IMR-90 (cell line): ENCODE measurements at regions not wholly inside any gene's neighbourhood (a gene's known extent, or its start where the extent isn't known, plus 50 kb on each side); places are given as distances from the start of the nearest gene placed in this dataset.

Source experiments
- ATAC-seq: fragments of 200-7000 bp; cut with Tn5 transposase; 2 replicates; pipeline ENCODE4 v1.9.1; 2020; ENCODE audit warnings: low read depth, mild to moderate bottlenecking, moderate library complexity
- BruUV-seq: library from RNA; stranded (reverse); fragments of 400-500 nt; replicated peaks from 2 replicates; lab custom pipeline; 2021; lab: Mats Ljungman, UMichigan
- CTCF ChIA-PET: fragments of 300-600 bp; formaldehyde crosslinking; extraction: SDS; loops from one replicate; lab custom pipeline; 2021; ENCODE audit warnings: antibody characterized with exemption; lab: Yijun Ruan, JAX
- POLR2A ChIA-PET: fragments of 300-600 bp; sonication (Branson Sonifier 250); formaldehyde crosslinking; loops from one replicate; lab custom pipeline; 2022; ENCODE audit warnings: antibody characterized with exemption; ENCODE audit not compliant: unreplicated experiment; lab: Charles Lee
- DNase-seq: peaks from one replicate; pipeline ENCODE4 v3.0.0; 2013
- H2AFZ ChIP-seq: replicated peaks from 2 replicates; pipeline ENCODE3; 2013; ENCODE audit warnings: low read length, mild to moderate bottlenecking; ENCODE audit not compliant: poor library complexity
- H2AK5ac ChIP-seq: 2 replicates; pipeline ENCODE4 v1.6.1; 2013; ENCODE audit warnings: low read depth, low read length, inconsistent platforms
- H2AK9ac ChIP-seq: replicated peaks from 2 replicates; pipeline ENCODE3; 2013; ENCODE audit warnings: mild to moderate bottlenecking, low read depth, low read length, moderate library complexity; ENCODE audit not compliant: poor library complexity
- H2BK120ac ChIP-seq: 2 replicates; pipeline ENCODE4 v1.6.1; 2013; ENCODE audit warnings: low read depth, low read length, inconsistent platforms
- H2BK15ac ChIP-seq: 3 replicates; pipeline ENCODE4 v1.6.1; 2013; ENCODE audit warnings: low read depth, low read length, inconsistent platforms
- H2BK20ac ChIP-seq: 2 replicates; pipeline ENCODE4 v1.6.1; 2013; ENCODE audit warnings: low read depth, mild to moderate bottlenecking, inconsistent platforms, low read length, moderate library complexity
- H2BK5ac ChIP-seq: 2 replicates; pipeline ENCODE4 v1.6.1; 2013; ENCODE audit warnings: mild to moderate bottlenecking, low read depth, low read length, inconsistent platforms; ENCODE audit not compliant: poor library complexity, severe bottlenecking
- H3K14ac ChIP-seq: replicated peaks from 2 replicates; pipeline ENCODE4 v1.6.1; 2013; ENCODE audit warnings: low read depth, low read length, inconsistent platforms
- H3K18ac ChIP-seq: 2 replicates; pipeline ENCODE4 v1.6.1; 2013; ENCODE audit warnings: low read depth, low read length, control low read depth
- H3K23ac ChIP-seq: 2 replicates; pipeline ENCODE4 v1.6.1; 2013; ENCODE audit warnings: low read depth, low read length, inconsistent platforms
- H3K27ac ChIP-seq: 2 replicates; pipeline ENCODE4 v1.5.1; 2013; ENCODE audit warnings: mild to moderate bottlenecking, control low read depth, low read length; ENCODE audit not compliant: insufficient read depth
- H3K27me3 ChIP-seq: 2 replicates; pipeline ENCODE4 v1.6.1; 2013; ENCODE audit warnings: low read length; ENCODE audit not compliant: control insufficient read depth, insufficient read depth
- H3K36me3 ChIP-seq: 2 replicates; pipeline ENCODE4 v1.6.1; 2013; ENCODE audit warnings: low read length, mixed read lengths; ENCODE audit not compliant: control insufficient read depth, insufficient read depth
- H3K4ac ChIP-seq: 2 replicates; pipeline ENCODE4 v1.6.1; 2013; ENCODE audit warnings: low read depth, low read length, inconsistent platforms
- H3K4me1 ChIP-seq: 2 replicates; pipeline ENCODE4 v1.6.1; 2013; ENCODE audit warnings: low read length, mixed read lengths; ENCODE audit not compliant: control insufficient read depth, insufficient read depth
- H3K4me2 ChIP-seq: 2 replicates; pipeline ENCODE4 v1.6.1; 2013; ENCODE audit warnings: low read depth, mild to moderate bottlenecking, control low read depth, low read length, moderate library complexity
- H3K4me3 ChIP-seq: 2 replicates; pipeline ENCODE4 v1.5.1; 2013; ENCODE audit warnings: low read depth, mild to moderate bottlenecking, control low read depth, low read length, moderate library complexity; ENCODE audit not compliant: insufficient read depth
- H3K56ac ChIP-seq: 2 replicates; pipeline ENCODE4 v1.6.1; 2013; ENCODE audit warnings: low read length, inconsistent platforms; ENCODE audit not compliant: insufficient read depth; ENCODE audit errors: extremely low read depth
- H3K79me1 ChIP-seq, 2 experiments: 2 replicates each; pipeline ENCODE4 v1.6.1; 2013; ENCODE audit warnings: low read length in 2 of 2, inconsistent platforms in 1 of 2, low read depth in 1 of 2
- H3K9ac ChIP-seq: 2 replicates; pipeline ENCODE4 v1.6.1; 2013; ENCODE audit warnings: low read depth, low read length, control low read depth
- H3K9me1 ChIP-seq: 2 replicates; pipeline ENCODE4 v1.6.1; 2013; ENCODE audit warnings: low read length, inconsistent platforms; ENCODE audit not compliant: insufficient read depth
- H3K9me3 ChIP-seq: 2 replicates; pipeline ENCODE4 v1.6.1; 2013; ENCODE audit warnings: low read length; ENCODE audit not compliant: control insufficient read depth, insufficient read depth
- H4K20me1 ChIP-seq: 2 replicates; pipeline ENCODE4 v1.6.1; 2013; ENCODE audit warnings: low read length, inconsistent platforms; ENCODE audit not compliant: insufficient read depth
- H4K5ac ChIP-seq: 2 replicates; pipeline ENCODE4 v1.6.1; 2013; ENCODE audit warnings: mild to moderate bottlenecking, low read depth, low read length, control low read depth
- H4K8ac ChIP-seq, 2 experiments: 2 replicates each; pipeline ENCODE4 v1.6.1; 2013; ENCODE audit warnings: low read depth in 2 of 2, low read length in 2 of 2, control low read depth in 1 of 2, inconsistent platforms in 1 of 2
- H4K91ac ChIP-seq: 2 replicates; pipeline ENCODE4 v1.6.1; 2013; ENCODE audit warnings: low read depth, low read length, inconsistent platforms; ENCODE audit not compliant: insufficient read depth
- BHLHE40 ChIP-seq: fragments of 150-350 bp; IDR thresholded peaks from 2 replicates; pipeline ENCODE4 v1.6.1; 2016; ENCODE audit warnings: mild to moderate bottlenecking, low read depth, low read length
- CEBPB ChIP-seq: IDR thresholded peaks from 2 replicates; pipeline ENCODE4 v1.6.1; 2012; ENCODE audit warnings: low read depth, low read length, improper control_type of control experiment
- CHD1 ChIP-seq: IDR thresholded peaks from 2 replicates; pipeline ENCODE4 v1.6.1; 2012; ENCODE audit warnings: low read depth, low read length, improper control_type of control experiment
- ELK1 ChIP-seq: fragments of 150-350 bp; IDR thresholded peaks from 2 replicates; pipeline ENCODE4 v1.6.1; 2016; ENCODE audit warnings: low read depth, mild to moderate bottlenecking, low read length, moderate library complexity, borderline replicate concordance
- FOS ChIP-seq: fragments of 150-350 bp; IDR thresholded peaks from 2 replicates; pipeline ENCODE4 v1.6.1; 2016; ENCODE audit warnings: low read depth, low read length
- MAFK ChIP-seq: IDR thresholded peaks from 2 replicates; pipeline ENCODE4 v1.6.1; 2012; ENCODE audit warnings: low read depth, low read length, improper control_type of control experiment
- MAZ ChIP-seq: IDR thresholded peaks from 2 replicates; pipeline ENCODE4 v1.6.1; 2012; ENCODE audit warnings: low read depth, mild to moderate bottlenecking, low read length, improper control_type of control experiment, moderate library complexity, borderline replicate concordance
- NFE2L2 ChIP-seq: fragments of 150-350 bp; IDR thresholded peaks from 2 replicates; pipeline ENCODE4 v1.6.1; 2016; ENCODE audit warnings: low read depth, mild to moderate bottlenecking, low read length
- POLR2A ChIP-seq: IDR thresholded peaks from 2 replicates; pipeline ENCODE4 v1.6.1; 2012; ENCODE audit warnings: mild to moderate bottlenecking, low read depth, low read length
- RAD21 ChIP-seq: IDR thresholded peaks from 2 replicates; pipeline ENCODE4 v1.6.1; 2012; ENCODE audit warnings: low read length, improper control_type of control experiment
- RCOR1 ChIP-seq: IDR thresholded peaks from 2 replicates; pipeline ENCODE4 v1.6.1; 2012; ENCODE audit warnings: mild to moderate bottlenecking, low read length, improper control_type of control experiment; ENCODE audit not compliant: insufficient replicate concordance
- RFX5 ChIP-seq: IDR thresholded peaks from 2 replicates; pipeline ENCODE4 v1.8.0; 2012; ENCODE audit warnings: low read depth, mild to moderate bottlenecking, low read length, moderate library complexity
- SMC3 ChIP-seq: fragments of 150-350 bp; IDR thresholded peaks from 2 replicates; pipeline ENCODE4 v1.6.1; 2016; ENCODE audit warnings: low read depth, mild to moderate bottlenecking, antibody characterized with exemption, low read length, moderate library complexity
- WGBS, 2 experiments: methylation state at CpG; one replicate each; pipeline versions ENCODE4 v1.1.5 to v1.1.7; 2013; ENCODE audit warnings: missing lambda C conversion rate in 2 of 2; ENCODE audit not compliant: insufficient read length in 1 of 2; ENCODE audit errors: extremely low coverage in 2 of 2; 5-methylcytosine and 5-hydroxymethylcytosine counted together
- dilution Hi-C: fragments of 300-500 bp; cut with HindIII; formaldehyde crosslinking; loops from one replicate; pipeline ENCODE4 v1.14.3; 2018; ENCODE audit warnings: low sequenced_read_pairs; ENCODE audit not compliant: unreplicated experiment
- in situ Hi-C: fragments of 300-500 bp; cut with MboI; formaldehyde crosslinking; loops from 3 replicates; pipeline ENCODE4 v1.14.3; 2019; ENCODE audit warnings: low sequenced_read_pairs, inconsistent platforms, mixed read lengths
- intact Hi-C: fragments of 100-400 bp; cut with micrococcal nuclease; formaldehyde crosslinking; loops from 2 replicates; pipeline ENCODE4 v1.10.0; 2022
- TF ChIP-seq, protein P1 (sequence below): fragments of 150-350 bp; IDR thresholded peaks from 2 replicates; pipeline ENCODE4 v1.6.1; 2017; ENCODE audit warnings: mild to moderate bottlenecking, antibody characterized with exemption, low read length, low read depth
- TF ChIP-seq, protein P2 (sequence below): conservative IDR thresholded peaks from 2 replicates; pipeline ENCODE4 v1.5.1; 2012; ENCODE audit warnings: mild to moderate bottlenecking, low read depth, low read length, improper control_type of control experiment

DNA sequence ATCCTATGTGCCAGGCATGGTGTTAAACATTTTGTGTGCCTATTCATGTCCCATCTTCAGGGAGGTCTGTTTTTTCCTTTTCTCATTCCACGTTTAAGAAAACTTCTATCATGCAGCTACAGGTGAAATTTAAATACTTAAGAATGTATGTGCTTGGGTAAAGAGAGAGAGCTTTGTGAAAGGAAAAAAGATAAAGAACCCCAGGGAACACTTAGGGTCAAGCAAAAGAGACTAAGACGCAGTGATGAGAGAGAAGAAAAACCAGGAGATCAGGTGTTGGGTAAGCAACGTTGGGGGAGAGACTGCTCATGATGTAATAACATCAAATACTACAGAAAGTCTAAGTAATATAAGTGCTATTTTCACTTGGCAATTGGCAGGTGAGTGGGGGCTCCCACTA, 253.7 kb downstream of the GRXCR1 start:
- DNase-seq (no peak), ATAC-seq (no peak)
- Histone ChIP-seq H3K18ac (no peak overlapping the region), H4K5ac (no peak overlapping the region), H2BK15ac (no peak overlapping the region), H3K27ac (no peak overlapping the region), H4K20me1 (no peaks in the 10 kb centered on the region), H2AK9ac (no peak overlapping the region), H2AFZ (no peak overlapping the region), H3K4me2 (no peak overlapping the region), H3K4me1 (no peaks in the 10 kb centered on the region), H2AK5ac (no peak overlapping the region), H3K27me3 (no peaks in the 10 kb centered on the region), H3K9me3 (no peaks in the 10 kb centered on the region), H3K4ac (no peak overlapping the region), H3K14ac (no peak overlapping the region), H2BK20ac (no peak overlapping the region), H3K9me1 (no peaks in the 10 kb centered on the region), H3K56ac (no peak overlapping the region), H4K8ac (no peak overlapping the region), H3K4me3 (no peak overlapping the region), H3K23ac (no peak overlapping the region), H3K36me3 (no peaks in the 10 kb centered on the region), H4K91ac (no peak overlapping the region), H3K79me1 (no peaks in the 10 kb centered on the region), H2BK120ac (no peak overlapping the region), H3K9ac (no peak overlapping the region), H2BK5ac (no peak overlapping the region)
- ChIA-PET POLR2A (no interaction called here), CTCF (no interaction called here)
- in situ Hi-C loops (no loop called here), dilution Hi-C loops (no loop called here), intact Hi-C loops (no loop called here)
- BruUV-seq, result no TSS peak
- TF ChIP-seq BHLHE40 (no peak), FOS (no peak), SMC3 (no peak), CHD1 (no peak), NFE2L2 (no peak), MAFK (no peak), MAZ (no peak), RFX5 (no peak), ELK1 (no peak), POLR2A (no peak), CEBPB (no peak), RCOR1 (no peak), RAD21 (no peak)
- TF ChIP-seq, protein P1, sequence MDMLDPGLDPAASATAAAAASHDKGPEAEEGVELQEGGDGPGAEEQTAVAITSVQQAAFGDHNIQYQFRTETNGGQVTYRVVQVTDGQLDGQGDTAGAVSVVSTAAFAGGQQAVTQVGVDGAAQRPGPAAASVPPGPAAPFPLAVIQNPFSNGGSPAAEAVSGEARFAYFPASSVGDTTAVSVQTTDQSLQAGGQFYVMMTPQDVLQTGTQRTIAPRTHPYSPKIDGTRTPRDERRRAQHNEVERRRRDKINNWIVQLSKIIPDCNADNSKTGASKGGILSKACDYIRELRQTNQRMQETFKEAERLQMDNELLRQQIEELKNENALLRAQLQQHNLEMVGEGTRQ, result no peak
- TF ChIP-seq, protein P2, sequence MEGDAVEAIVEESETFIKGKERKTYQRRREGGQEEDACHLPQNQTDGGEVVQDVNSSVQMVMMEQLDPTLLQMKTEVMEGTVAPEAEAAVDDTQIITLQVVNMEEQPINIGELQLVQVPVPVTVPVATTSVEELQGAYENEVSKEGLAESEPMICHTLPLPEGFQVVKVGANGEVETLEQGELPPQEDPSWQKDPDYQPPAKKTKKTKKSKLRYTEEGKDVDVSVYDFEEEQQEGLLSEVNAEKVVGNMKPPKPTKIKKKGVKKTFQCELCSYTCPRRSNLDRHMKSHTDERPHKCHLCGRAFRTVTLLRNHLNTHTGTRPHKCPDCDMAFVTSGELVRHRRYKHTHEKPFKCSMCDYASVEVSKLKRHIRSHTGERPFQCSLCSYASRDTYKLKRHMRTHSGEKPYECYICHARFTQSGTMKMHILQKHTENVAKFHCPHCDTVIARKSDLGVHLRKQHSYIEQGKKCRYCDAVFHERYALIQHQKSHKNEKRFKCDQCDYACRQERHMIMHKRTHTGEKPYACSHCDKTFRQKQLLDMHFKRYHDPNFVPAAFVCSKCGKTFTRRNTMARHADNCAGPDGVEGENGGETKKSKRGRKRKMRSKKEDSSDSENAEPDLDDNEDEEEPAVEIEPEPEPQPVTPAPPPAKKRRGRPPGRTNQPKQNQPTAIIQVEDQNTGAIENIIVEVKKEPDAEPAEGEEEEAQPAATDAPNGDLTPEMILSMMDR, result no peak
- WGBS, 2 experiments, result no CpG with 5 or more reads among the region's 3 CpGs
